ENCODE measurements at regions not wholly inside any gene's neighbourhood (a gene's known extent, or its start where the extent isn't known, plus 50 kb on each side); places are given as distances from the start of the nearest gene placed in this dataset.

DNA sequence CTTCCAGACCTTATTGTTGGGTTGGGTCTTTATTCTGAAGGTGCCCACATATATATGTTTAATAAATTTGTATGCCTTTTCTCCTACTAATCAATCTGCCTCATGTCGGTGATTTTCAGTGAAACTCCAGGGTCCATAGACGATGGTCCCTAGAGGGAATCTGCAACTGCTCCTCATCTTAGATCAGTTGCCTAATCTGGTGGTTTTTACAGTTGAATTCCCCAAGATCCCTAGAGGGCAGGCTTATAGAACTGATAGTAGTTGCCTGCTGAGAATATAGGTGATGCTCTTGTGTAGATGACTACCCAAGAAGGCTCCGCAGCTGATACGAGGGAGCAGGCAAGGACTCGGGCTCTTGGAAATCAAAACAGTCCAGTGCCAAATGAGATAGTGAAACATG, 619.2 kb upstream of the C16orf82 start:
- H3K4me3 ChIP-seq (ENCODE audit: low read depth, low read length, poor library complexity, severe bottlenecking): no peak overlapping the region
- POLR2A ChIA-PET (ENCODE audit: low non-redundant PET): no interaction called here
- intact Hi-C loops (cut with micrococcal nuclease; ENCODE audit: unreplicated experiment): no loop called here
- CTCF ChIA-PET: no interaction called here
- no peaks in the 10 kb centered on the region for H3K4me1 ChIP-seq (ENCODE audit: insufficient read depth, low read length, poor library complexity, severe bottlenecking)
- H3K27ac ChIP-seq (ENCODE audit: low read depth, low read length, poor library complexity, severe bottlenecking): no peak overlapping the region
- no TSS peak for BruUV-seq (replicated peaks)
- TF ChIP-seq, protein P1, sequence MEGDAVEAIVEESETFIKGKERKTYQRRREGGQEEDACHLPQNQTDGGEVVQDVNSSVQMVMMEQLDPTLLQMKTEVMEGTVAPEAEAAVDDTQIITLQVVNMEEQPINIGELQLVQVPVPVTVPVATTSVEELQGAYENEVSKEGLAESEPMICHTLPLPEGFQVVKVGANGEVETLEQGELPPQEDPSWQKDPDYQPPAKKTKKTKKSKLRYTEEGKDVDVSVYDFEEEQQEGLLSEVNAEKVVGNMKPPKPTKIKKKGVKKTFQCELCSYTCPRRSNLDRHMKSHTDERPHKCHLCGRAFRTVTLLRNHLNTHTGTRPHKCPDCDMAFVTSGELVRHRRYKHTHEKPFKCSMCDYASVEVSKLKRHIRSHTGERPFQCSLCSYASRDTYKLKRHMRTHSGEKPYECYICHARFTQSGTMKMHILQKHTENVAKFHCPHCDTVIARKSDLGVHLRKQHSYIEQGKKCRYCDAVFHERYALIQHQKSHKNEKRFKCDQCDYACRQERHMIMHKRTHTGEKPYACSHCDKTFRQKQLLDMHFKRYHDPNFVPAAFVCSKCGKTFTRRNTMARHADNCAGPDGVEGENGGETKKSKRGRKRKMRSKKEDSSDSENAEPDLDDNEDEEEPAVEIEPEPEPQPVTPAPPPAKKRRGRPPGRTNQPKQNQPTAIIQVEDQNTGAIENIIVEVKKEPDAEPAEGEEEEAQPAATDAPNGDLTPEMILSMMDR (conservative IDR thresholded peaks at IDR 0.05; ENCODE audit: low read depth, low read length): no peak
- TF ChIP-seq EZH2 (IDR thresholded peaks at IDR 0.05; ENCODE audit: borderline replicate concordance, low read depth, low read length, poor library complexity, severe bottlenecking): no peak
- H3K36me3 ChIP-seq (ENCODE audit: insufficient read depth, low read length, poor library complexity, severe bottlenecking): no peaks in the 10 kb centered on the region
- H3K27me3 ChIP-seq (replicated peaks; ENCODE audit: insufficient read depth, low read depth, low read length, poor library complexity): no peaks in the 10 kb centered on the region
- no peak for DNase-seq (ENCODE audit: low spot score)
- no peaks in the 10 kb centered on the region for H3K9me3 ChIP-seq (ENCODE audit: low read depth, low read length, poor library complexity, severe bottlenecking)

DNA sequence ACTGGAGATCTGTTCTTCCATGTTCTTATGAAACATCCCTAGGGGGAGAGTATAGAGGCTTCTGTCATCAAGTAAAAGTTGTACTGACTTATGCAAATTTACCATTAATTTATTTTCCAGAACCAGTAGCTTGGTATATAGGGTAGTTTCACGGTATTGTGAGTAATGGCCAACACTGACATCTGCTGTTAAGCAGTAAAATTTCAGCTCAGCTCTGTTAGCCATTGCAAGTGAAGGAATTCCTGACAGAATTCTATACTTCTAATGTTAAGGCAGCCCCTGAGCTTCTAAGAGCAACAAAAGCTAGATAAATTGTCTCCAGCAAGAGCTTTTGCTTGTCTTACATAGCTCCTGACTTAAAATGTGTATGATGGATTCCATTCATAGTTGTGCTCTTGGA, 613.5 kb upstream of the C16orf82 start:
- peaks cover 2% of the 10 kb centered on the region for H3K9me3 ChIP-seq (ENCODE audit: low read depth, low read length, poor library complexity, severe bottlenecking)
- no peak for DNase-seq (ENCODE audit: low spot score)
- no peak for TF ChIP-seq EZH2 (IDR thresholded peaks at IDR 0.05; ENCODE audit: borderline replicate concordance, low read depth, low read length, poor library complexity, severe bottlenecking)
- TF ChIP-seq, protein P1 (conservative IDR thresholded peaks at IDR 0.05; ENCODE audit: low read depth, low read length): peak; percentile 38; the same call in 1 of the 2 replicates
- H3K27me3 ChIP-seq (replicated peaks; ENCODE audit: insufficient read depth, low read depth, low read length, poor library complexity): no peaks in the 10 kb centered on the region
- intact Hi-C loops (cut with micrococcal nuclease; ENCODE audit: unreplicated experiment): no loop called here
- no peak overlapping the region for H3K27ac ChIP-seq (ENCODE audit: low read depth, low read length, poor library complexity, severe bottlenecking)
- ChIA-PET CTCF (interaction anchor here (0.5 to 1.1 kb wide), 3 partner anchors 657 to 1437 kb away, joined by 5 to 8 read pairs (median 7); no protein-coding TSS in a partner anchor), POLR2A (ENCODE audit: low non-redundant PET) (no interaction called here)
- H3K36me3 ChIP-seq (ENCODE audit: insufficient read depth, low read length, poor library complexity, severe bottlenecking): no peaks in the 10 kb centered on the region
- H3K4me3 ChIP-seq (ENCODE audit: low read depth, low read length, poor library complexity, severe bottlenecking): no peak overlapping the region
- peaks cover 6% of the 10 kb centered on the region for H3K4me1 ChIP-seq (ENCODE audit: insufficient read depth, low read length, poor library complexity, severe bottlenecking)
- no TSS peak for BruUV-seq (replicated peaks)

- H3K27ac ChIP-seq (ENCODE audit: low read depth, low read length, poor library complexity, severe bottlenecking): no peak overlapping the region
- CTCF ChIA-PET: interaction anchor here (0.6 kb wide), 1 partner anchor 1059 kb away, joined by 3 read pairs; no protein-coding TSS in a partner anchor
- peaks cover 6% of the 10 kb centered on the region for H3K4me1 ChIP-seq (ENCODE audit: insufficient read depth, low read length, poor library complexity, severe bottlenecking)
- no peak overlapping the region for H3K4me3 ChIP-seq (ENCODE audit: low read depth, low read length, poor library complexity, severe bottlenecking)
- H3K27me3 ChIP-seq (replicated peaks; ENCODE audit: insufficient read depth, low read depth, low read length, poor library complexity): no peaks in the 10 kb centered on the region
- intact Hi-C loops (cut with micrococcal nuclease; ENCODE audit: unreplicated experiment): no loop called here
- H3K9me3 ChIP-seq (ENCODE audit: low read depth, low read length, poor library complexity, severe bottlenecking): peaks cover 2% of the 10 kb centered on the region
- DNase-seq (ENCODE audit: low spot score): peak; percentile 55
- no peak for TF ChIP-seq EZH2 (IDR thresholded peaks at IDR 0.05; ENCODE audit: borderline replicate concordance, low read depth, low read length, poor library complexity, severe bottlenecking)
- TF ChIP-seq, protein P1 (conservative IDR thresholded peaks at IDR 0.05; ENCODE audit: low read depth, low read length): no peak
- POLR2A ChIA-PET (ENCODE audit: low non-redundant PET): no interaction called here
- no peaks in the 10 kb centered on the region for H3K36me3 ChIP-seq (ENCODE audit: insufficient read depth, low read length, poor library complexity, severe bottlenecking)
- no TSS peak for BruUV-seq (replicated peaks)
Observed at GRCh38 chr16:26454102-26454501, 612.6 kb upstream of the C16orf82 start.
